ENCODE measurements at regions not wholly inside any gene's neighbourhood (a gene's known extent, or its start where the extent isn't known, plus 50 kb on each side); places are given as distances from the start of the nearest gene placed in this dataset.
A peak's percentile ranks its signal among the peaks of the same experiment; 100 is the strongest.

- intact Hi-C loops (cut with DNase I): loop anchor here in 1 of 2 donors (10.0 kb wide), 1 partner anchor 90 kb away; no protein-coding TSS in a partner anchor
- no peak for DNase-seq (ENCODE audit: low spot score)
Observed at GRCh38 chr20:50294164-50295088, 103.8 kb downstream of the CEBPB start.

GRCh38 chr20:50295345-50295744, 104.7 kb downstream of the CEBPB start:
- no peak for DNase-seq (ENCODE audit: low spot score)
- intact Hi-C loops (cut with DNase I): loop anchor here in 1 of 2 donors (10.0 kb wide), 1 partner anchor 89 kb away; no protein-coding TSS in a partner anchor

- DNase-seq (ENCODE audit: low spot score): no peak
- intact Hi-C loops (cut with DNase I): loop anchor here in 1 of 2 donors (10.0 kb wide), 1 partner anchor 89 kb away; no protein-coding TSS in a partner anchor
Observed at GRCh38 chr20:50295762-50296449, 105.3 kb downstream of the CEBPB start.

GRCh38 chr20:50296450-50297375, 106.1 kb downstream of the CEBPB start:
- no peak for DNase-seq (ENCODE audit: low spot score)
- intact Hi-C loops (cut with DNase I): loop anchor here in 1 of 2 donors (10.0 kb wide), 1 partner anchor 88 kb away; no protein-coding TSS in a partner anchor

GRCh38 chr20:50297498-50298376, 107.1 kb downstream of the CEBPB start:
- DNase-seq (ENCODE audit: low spot score): no peak
- intact Hi-C loops (cut with DNase I): loop anchor here in 1 of 2 donors (10.0 kb wide), 1 partner anchor 87 kb away; no protein-coding TSS in a partner anchor

GRCh38 chr20:50298554-50299324, 108.1 kb downstream of the CEBPB start:
- intact Hi-C loops (cut with DNase I): loop anchor here in 1 of 2 donors (10.0 kb wide), 1 partner anchor 86 kb away; no protein-coding TSS in a partner anchor
- peak; percentile 31 for DNase-seq (ENCODE audit: low spot score)

GRCh38 chr20:50299325-50299629, 108.6 kb downstream of the CEBPB start:
- intact Hi-C loops (cut with DNase I): loop anchor here in 1 of 2 donors (10.0 kb wide), 1 partner anchor 86 kb away; no protein-coding TSS in a partner anchor
- DNase-seq (ENCODE audit: low spot score): peak; percentile 45

- intact Hi-C loops (cut with DNase I): loop anchor here (1.0 to 5.0 kb wide), 2 partner anchors 96 to 110 kb away; no protein-coding TSS in a partner anchor
- no peak for DNase-seq (ENCODE audit: low spot score)
Observed at GRCh38 chr20:50301165-50301564, 110.5 kb downstream of the CEBPB start.

- DNase-seq (ENCODE audit: low spot score): peak; percentile 14
- intact Hi-C loops (cut with DNase I): loop anchor here (1.0 to 5.0 kb wide), 2 partner anchors 96 to 110 kb away; no protein-coding TSS in a partner anchor
Observed at GRCh38 chr20:50301712-50302111, 111.1 kb downstream of the CEBPB start.

- intact Hi-C loops (cut with DNase I): loop anchor here in 1 of 2 donors (5.0 kb wide), 1 partner anchor 95 kb away; no protein-coding TSS in a partner anchor
- DNase-seq (ENCODE audit: low spot score): peak; percentile 66
Observed at GRCh38 chr20:50302341-50303057, 111.9 kb downstream of the CEBPB start.

GRCh38 chr20:50303573-50304500, 113.2 kb downstream of the CEBPB start:
- DNase-seq (ENCODE audit: low spot score): peak; percentile 93
- intact Hi-C loops (cut with DNase I): loop anchor here in 1 of 2 donors (5.0 kb wide), 1 partner anchor 93 kb away; no protein-coding TSS in a partner anchor

GRCh38 chr20:50304501-50304856, 113.8 kb downstream of the CEBPB start:
- DNase-seq (ENCODE audit: low spot score): no peak

GRCh38 chr20:50304923-50305635, 114.4 kb downstream of the CEBPB start:
- intact Hi-C loops (cut with DNase I): loop anchor here in 1 of 2 donors (5.0 kb wide), 2 partner anchors 92 to 113 kb away; partner anchors contain the start of gene CEBPB
- DNase-seq (ENCODE audit: low spot score): peak; percentile 98

More at GRCh38 chr20:50304501-50304856, 113.8 kb downstream of the CEBPB start:
- intact Hi-C loops (cut with DNase I): loop anchor here in 1 of 2 donors (5.0 kb wide), 1 partner anchor 93 kb away; no protein-coding TSS in a partner anchor

Measured in posterior vena cava (tissue), 2 donors.